Body of pancreas (tissue), 4 donors: ENCODE measurements at regions not wholly inside any gene's neighbourhood (a gene's known extent, or its start where the extent isn't known, plus 50 kb on each side); places are given as distances from the start of the nearest gene placed in this dataset.

Source experiments
- ATAC-seq: fragments of 150-250 bp; one replicate; pipeline ENCODE4 v1.9.1; 2016
- DNase-seq, 4 donors: peaks; one replicate each; pipeline ENCODE4 v3.0.0-alpha.2; 2019
- H3K27ac ChIP-seq, 4 donors: fragments of 200-600 bp; sonication (generic); 1 replicate in 3 of 4; 2 replicates in 1 of 4; pipeline versions ENCODE4 v1.5.1 to v1.6.1; 2016 to 2019; ENCODE audit warnings: mild to moderate bottlenecking in 1 of 4, mixed read lengths in 1 of 4, moderate library complexity in 1 of 4
- H3K27me3 ChIP-seq, 2 donors: fragments of 200-600 bp; sonication (generic); one replicate each; pipeline ENCODE4 v1.6.0; 2016; ENCODE audit warnings: mild to moderate bottlenecking in 1 of 2
- H3K36me3 ChIP-seq, 2 donors: fragments of 200-600 bp; sonication (generic); replicated peaks in 1 of 2; 2 replicates each; pipeline ENCODE4 v1.5.1; 2016; ENCODE audit warnings: low read depth in 2 of 2; ENCODE audit not compliant: insufficient read depth in 1 of 2
- H3K4me1 ChIP-seq: fragments of 200-600 bp; sonication (generic); one replicate; pipeline ENCODE4 v1.6.0; 2016
- H3K4me3 ChIP-seq, 2 donors: fragments of 200-600 bp; sonication (generic); 1 replicate in 1 of 2; 2 replicates in 1 of 2; pipeline ENCODE4 v1.5.1; 2016 to 2019
- H3K9me3 ChIP-seq, 3 donors: fragments of 200-600 bp; sonication (generic); 1 replicate in 2 of 3; 2 replicates in 1 of 3; pipeline ENCODE4 v1.5.1; 2016
- POLR2A ChIP-seq, 3 donors: fragments of 450-650 bp; IDR thresholded peaks; one replicate each; pipeline ENCODE4 v1.6.1; 2016; ENCODE audit warnings: antibody characterized with exemption in 3 of 3, mild to moderate bottlenecking in 2 of 3
- WGBS, 2 donors: methylation state at CpG; one replicate each; pipeline ENCODE4 v1.1.5; 2017; 5-methylcytosine and 5-hydroxymethylcytosine counted together
- intact Hi-C: fragments of 100-400 bp; cut with DNase I; formaldehyde crosslinking; loops from one replicate; pipeline ENCODE4 v1.15.1; 2023
- TF ChIP-seq, protein P1 (sequence below), 7 experiments: fragments of 450-650 bp in 4 of 7; fragments of 200-600 bp in 3 of 7; sonication (generic) in 3 of 7; IDR thresholded peaks; one replicate each; pipeline ENCODE4 v1.5.1; 2016 to 2019; ENCODE audit warnings: antibody characterized with exemption in 7 of 7

GRCh38 chr4:157854819-157855218, 318.0 kb downstream of the GASK1B start:
- TF ChIP-seq, protein P1, sequence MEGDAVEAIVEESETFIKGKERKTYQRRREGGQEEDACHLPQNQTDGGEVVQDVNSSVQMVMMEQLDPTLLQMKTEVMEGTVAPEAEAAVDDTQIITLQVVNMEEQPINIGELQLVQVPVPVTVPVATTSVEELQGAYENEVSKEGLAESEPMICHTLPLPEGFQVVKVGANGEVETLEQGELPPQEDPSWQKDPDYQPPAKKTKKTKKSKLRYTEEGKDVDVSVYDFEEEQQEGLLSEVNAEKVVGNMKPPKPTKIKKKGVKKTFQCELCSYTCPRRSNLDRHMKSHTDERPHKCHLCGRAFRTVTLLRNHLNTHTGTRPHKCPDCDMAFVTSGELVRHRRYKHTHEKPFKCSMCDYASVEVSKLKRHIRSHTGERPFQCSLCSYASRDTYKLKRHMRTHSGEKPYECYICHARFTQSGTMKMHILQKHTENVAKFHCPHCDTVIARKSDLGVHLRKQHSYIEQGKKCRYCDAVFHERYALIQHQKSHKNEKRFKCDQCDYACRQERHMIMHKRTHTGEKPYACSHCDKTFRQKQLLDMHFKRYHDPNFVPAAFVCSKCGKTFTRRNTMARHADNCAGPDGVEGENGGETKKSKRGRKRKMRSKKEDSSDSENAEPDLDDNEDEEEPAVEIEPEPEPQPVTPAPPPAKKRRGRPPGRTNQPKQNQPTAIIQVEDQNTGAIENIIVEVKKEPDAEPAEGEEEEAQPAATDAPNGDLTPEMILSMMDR (IDR thresholded peaks at IDR 0.05): no peak
- TF ChIP-seq POLR2A (IDR thresholded peaks at IDR 0.05): no peak
- no peak for ATAC-seq
- WGBS, 2 donors: 64% methylated on average over 5 of the region's 5 CpGs
- no peaks in the 10 kb centered on the region for H3K27me3 ChIP-seq
- no peaks in the 10 kb centered on the region for H3K36me3 ChIP-seq
- intact Hi-C loops: no loop called here
- DNase-seq: no peak
- H3K9me3 ChIP-seq: no peaks in the 10 kb centered on the region
- no peak overlapping the region for H3K27ac ChIP-seq
- no peaks in the 10 kb centered on the region for H3K4me1 ChIP-seq
- no peak overlapping the region for H3K4me3 ChIP-seq

GRCh38 chr4:157840648-157841047, 332.2 kb downstream of the GASK1B start:
- H3K27me3 ChIP-seq: no peaks in the 10 kb centered on the region
- no peaks in the 10 kb centered on the region for H3K9me3 ChIP-seq
- H3K27ac ChIP-seq: peak overlapping the region in 1 of 4 donors; percentile 23
- no peak for TF ChIP-seq POLR2A (IDR thresholded peaks at IDR 0.05)
- TF ChIP-seq, protein P1 (IDR thresholded peaks at IDR 0.05): no peak
- no peaks in the 10 kb centered on the region for H3K36me3 ChIP-seq
- intact Hi-C loops: no loop called here
- no peak for ATAC-seq
- peaks cover 16% of the 10 kb centered on the region for H3K4me1 ChIP-seq
- DNase-seq: no peak
- no peak overlapping the region for H3K4me3 ChIP-seq

- no peak for ATAC-seq
Measured at GRCh38 chr4:157840034-157840433, 332.8 kb downstream of the GASK1B start.

DNA sequence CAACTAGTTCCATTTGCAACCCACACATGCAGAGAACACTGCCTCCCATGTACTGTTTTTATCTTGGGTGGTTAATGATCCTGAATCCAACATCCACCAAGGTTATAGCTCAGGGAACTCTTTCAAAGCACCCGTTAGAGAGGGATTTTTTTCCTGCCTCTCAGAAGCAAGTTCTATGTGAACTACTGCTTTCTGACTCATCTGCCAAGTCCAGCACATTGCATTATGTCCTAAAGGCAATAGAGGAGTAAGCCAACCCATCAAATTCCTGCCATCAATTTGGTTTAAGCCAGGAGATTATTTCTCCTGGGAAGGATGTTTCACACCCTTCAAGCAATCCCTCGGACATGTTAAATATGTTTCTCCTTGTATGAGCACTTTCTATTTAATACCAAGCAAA, 334.5 kb downstream of the GASK1B start:
- DNase-seq: no peak

More at GRCh38 chr4:157840034-157840433, 332.8 kb downstream of the GASK1B start:
- 91 to 100% methylated on average over 1 of the region's 1 CpG for WGBS, 2 donors
- no peak for DNase-seq
- no peaks in the 10 kb centered on the region for H3K36me3 ChIP-seq
- TF ChIP-seq POLR2A (IDR thresholded peaks at IDR 0.05): no peak
- TF ChIP-seq, protein P1 (IDR thresholded peaks at IDR 0.05): no peak
- intact Hi-C loops: no loop called here
- H3K9me3 ChIP-seq: no peaks in the 10 kb centered on the region
- H3K4me1 ChIP-seq: peaks cover 16% of the 10 kb centered on the region
- H3K4me3 ChIP-seq: no peak overlapping the region
- H3K27me3 ChIP-seq: no peaks in the 10 kb centered on the region
- H3K27ac ChIP-seq: peak overlapping the region in 1 of 4 donors; percentile 23

More for the DNA sequence above, 334.5 kb downstream of the GASK1B start:
- no peak overlapping the region for H3K27ac ChIP-seq
- no peak for ATAC-seq
- H3K36me3 ChIP-seq: no peaks in the 10 kb centered on the region
- intact Hi-C loops: no loop called here
- no peaks in the 10 kb centered on the region for H3K27me3 ChIP-seq
- no peak overlapping the region for H3K4me3 ChIP-seq
- no peaks in the 10 kb centered on the region for H3K9me3 ChIP-seq
- WGBS, 2 donors: 33 to 43% methylated on average over 2 of the region's 2 CpGs
- peaks cover 16% of the 10 kb centered on the region for H3K4me1 ChIP-seq
- TF ChIP-seq, protein P1 (IDR thresholded peaks at IDR 0.05): no peak
- TF ChIP-seq POLR2A (IDR thresholded peaks at IDR 0.05): no peak
